GM21526 (cell line): ENCODE measurements at regions not wholly inside any gene's neighbourhood (a gene's known extent, or its start where the extent isn't known, plus 50 kb on each side); places are given as distances from the start of the nearest gene placed in this dataset.

Experiments
- ATAC-seq: cut with Tn5 transposase; IDR thresholded peaks from one replicate; pipeline ENCODE4 v1.9.1; 2021; ENCODE audit warnings: moderate library complexity; ENCODE audit not compliant: unreplicated experiment, low FRiP score

GRCh38 chr6:22668307-22668706 lies 98.9 kb downstream of the HDGFL1 start:
- no peak for ATAC-seq

GRCh38 chr6:22668717-22669116 lies 99.4 kb downstream of the HDGFL1 start:
- ATAC-seq = no peak

- no peak for ATAC-seq
These were observed 101.2 kb downstream of the HDGFL1 start for GRCh38 chr6:22670605-22671004.

- ATAC-seq = no peak
These were observed 104.1 kb downstream of the HDGFL1 start for GRCh38 chr6:22673474-22673873.

- ATAC-seq = no peak
These were observed 111.6 kb downstream of the HDGFL1 start for GRCh38 chr6:22680950-22681349.

GRCh38 chr6:22681761-22682160 lies 112.4 kb downstream of the HDGFL1 start:
- no peak for ATAC-seq

GRCh38 chr6:22682979-22683378 lies 113.6 kb downstream of the HDGFL1 start:
- ATAC-seq = no peak

- no peak for ATAC-seq
These were observed 121.1 kb downstream of the HDGFL1 start for GRCh38 chr6:22690446-22690845.

GRCh38 chr6:22694092-22694724 lies 124.8 kb downstream of the HDGFL1 start:
- no peak for ATAC-seq

- ATAC-seq = no peak
These were observed 127.1 kb downstream of the HDGFL1 start for GRCh38 chr6:22696481-22696880.

GRCh38 chr6:22697306-22697705 lies 127.9 kb downstream of the HDGFL1 start:
- no peak for ATAC-seq

- ATAC-seq = no peak
These were observed 129.8 kb downstream of the HDGFL1 start for GRCh38 chr6:22699151-22699550.

GRCh38 chr6:22706651-22707050 lies 137.3 kb downstream of the HDGFL1 start:
- ATAC-seq = no peak

GRCh38 chr6:22708469-22708868 lies 139.1 kb downstream of the HDGFL1 start:
- no peak for ATAC-seq

- ATAC-seq = no peak
These were observed 140.4 kb downstream of the HDGFL1 start for GRCh38 chr6:22709803-22710202.

- no peak for ATAC-seq
These were observed 147.4 kb downstream of the HDGFL1 start for GRCh38 chr6:22716721-22717120.

GRCh38 chr6:22717915-22718314 lies 148.5 kb downstream of the HDGFL1 start:
- ATAC-seq = no peak

- ATAC-seq = no peak
These were observed 153.5 kb downstream of the HDGFL1 start for GRCh38 chr6:22722913-22723312.

GRCh38 chr6:22726966-22727365 lies 157.6 kb downstream of the HDGFL1 start:
- no peak for ATAC-seq

GRCh38 chr6:22727710-22728109 lies 158.3 kb downstream of the HDGFL1 start:
- ATAC-seq = no peak

- no peak for ATAC-seq
These were observed 163.0 kb downstream of the HDGFL1 start for GRCh38 chr6:22732176-22732970.

GRCh38 chr6:22736740-22737139 lies 167.4 kb downstream of the HDGFL1 start:
- ATAC-seq = no peak
